K562 (cell line): ENCODE measurements at regions not wholly inside any gene's neighbourhood (a gene's known extent, or its start where the extent isn't known, plus 50 kb on each side); places are given as distances from the start of the nearest gene placed in this dataset.

Source experiments
- ATAC-seq: fragments of 200-7000 bp; cut with Tn5 transposase; 3 replicates; pipeline ENCODE4 v1.9.1; 2020; ENCODE audit warnings: moderate library complexity
- BruUV-seq: library from RNA; stranded (reverse); fragments of 400-500 nt; replicated peaks from 2 replicates; lab custom pipeline; 2021; lab: Mats Ljungman, UMichigan
- CTCF ChIA-PET: fragments of 300-600 bp; formaldehyde crosslinking; extraction: SDS; loops from one replicate; lab custom pipeline; 2021; ENCODE audit warnings: low intra/inter-chr PET ratio; lab: Yijun Ruan, JAX
- POLR2A ChIA-PET: fragments of 300-600, 350-650 bp; sonication (Branson Sonifier 250); formaldehyde crosslinking; extraction: SDS; loops from one replicate; lab custom pipeline; 2021; ENCODE audit warnings: antibody characterized with exemption, inconsistent platforms; lab: Yijun Ruan, JAX
- DNase-seq, 4 experiments: peaks; one replicate each; pipeline versions ENCODE4 v3.0.0 to v3.0.0-alpha.2; 2011 to 2018; ENCODE audit warnings: low spot score in 3 of 4, mixed read lengths in 3 of 4; ENCODE audit errors: extremely low read depth in 1 of 4
- FAIRE-seq: peaks from 2 replicates; lab custom pipeline; 2011; peaks lifted over from hg19 to GRCh38; lab: Jason Lieb, UNC
- H2AFZ ChIP-seq: 2 replicates; pipeline ENCODE4 v1.6.0; 2011; ENCODE audit warnings: low read depth, low read length, control low read depth, inconsistent platforms
- H3K27ac ChIP-seq: fragments of 200-600 bp; 3 replicates; pipeline ENCODE4 v1.8.0; 2011; ENCODE audit warnings: low read depth, mild to moderate bottlenecking, control low read depth, inconsistent platforms, low read length, moderate library complexity, mixed read lengths; ENCODE audit errors: extremely low read depth
- H3K27me3 ChIP-seq, 2 experiments: fragments of 300-600 bp in 1 of 2; 2 replicates in 1 of 2; 3 replicates in 1 of 2; pipeline versions ENCODE4 v1.6.0 to v1.8.0; 2011; ENCODE audit warnings: inconsistent platforms in 2 of 2, low read length in 2 of 2, mild to moderate bottlenecking in 1 of 2, mixed read lengths in 1 of 2, moderate library complexity in 1 of 2; ENCODE audit not compliant: control insufficient read depth in 2 of 2, insufficient read depth in 2 of 2
- H3K36me3 ChIP-seq: fragments of 300-600 bp; 3 replicates; pipeline ENCODE4 v1.8.0; 2011; ENCODE audit warnings: mild to moderate bottlenecking, low read length, inconsistent platforms; ENCODE audit not compliant: control insufficient read depth, insufficient read depth
- H3K4me1 ChIP-seq, 2 experiments: fragments of 200-600 bp in 1 of 2; replicated peaks in 1 of 2; 2 replicates in 1 of 2; 3 replicates in 1 of 2; pipeline versions ENCODE4 v1.5.1 to v1.8.0; 2011; ENCODE audit warnings: inconsistent platforms in 2 of 2, low read length in 2 of 2, mild to moderate bottlenecking in 1 of 2, mixed read lengths in 1 of 2, moderate library complexity in 1 of 2; ENCODE audit not compliant: control insufficient read depth in 2 of 2, insufficient read depth in 2 of 2
- H3K4me2 ChIP-seq: 2 replicates; pipeline ENCODE4 v1.6.1; 2011; ENCODE audit warnings: low read length, control low read depth, inconsistent platforms, mixed read lengths; ENCODE audit not compliant: insufficient read depth
- H3K4me3 ChIP-seq: fragments of 200-600 bp; sonication (generic), shearing (Covaris generic); 2 replicates; pipeline ENCODE4 v1.5.1; 2016; ENCODE audit warnings: control low read depth, inconsistent platforms
- H3K79me2 ChIP-seq: fragments of 200-600 bp; 3 replicates; pipeline ENCODE4 v1.8.0; 2011; ENCODE audit warnings: low read length, inconsistent platforms; ENCODE audit not compliant: control insufficient read depth, insufficient read depth
- H3K9ac ChIP-seq, 2 experiments: 2 replicates each; pipeline versions ENCODE4 v1.6.0 to v1.6.1; 2011; ENCODE audit warnings: low read depth in 2 of 2, low read length in 2 of 2, control low read depth in 1 of 2, inconsistent platforms in 1 of 2, mild to moderate bottlenecking in 1 of 2, mixed read lengths in 1 of 2; ENCODE audit not compliant: insufficient read depth in 1 of 2
- H3K9me1 ChIP-seq: one replicate; pipeline ENCODE4 v1.6.0; 2011; ENCODE audit warnings: inconsistent platforms, mild to moderate bottlenecking, low read length, moderate library complexity; ENCODE audit not compliant: control insufficient read depth, insufficient read depth
- H3K9me3 ChIP-seq: replicated peaks from 2 replicates; pipeline ENCODE4 v1.5.1; 2011; ENCODE audit warnings: low read depth, low read length, inconsistent platforms; ENCODE audit not compliant: control insufficient read depth, insufficient read depth
- H4K20me1 ChIP-seq: replicated peaks from 2 replicates; pipeline ENCODE4 v1.6.1; 2011; ENCODE audit warnings: low read length, inconsistent platforms, mixed read lengths; ENCODE audit not compliant: control insufficient read depth, insufficient read depth
- BRF2 ChIP-seq: IDR thresholded peaks from 3 replicates; pipeline ENCODE4 v1.6.1; 2011; ENCODE audit warnings: borderline replicate concordance, mild to moderate bottlenecking; ENCODE audit not compliant: insufficient read length, insufficient read depth
- CEBPZ ChIP-seq: fragments of 150-350 bp; IDR thresholded peaks from 2 replicates; pipeline ENCODE4 v1.6.1; 2014; ENCODE audit warnings: low read depth, mild to moderate bottlenecking, low read length, borderline replicate concordance
- FOXJ2 ChIP-seq: fragments of 200-800 bp; sonication (Bioruptor generic); IDR thresholded peaks from 2 replicates; pipeline ENCODE4 v1.6.1; 2016; ENCODE audit warnings: missing genetic modification characterization, missing compliant biosample characterization
- WGBS: fragments of 100-300 bp; shearing (Covaris generic); methylation state at CpG from one replicate; pipeline ENCODE4 v1.1.6; 2016; ENCODE audit warnings: low coverage, mixed read lengths; ENCODE audit not compliant: insufficient coverage; ENCODE audit errors: missing lambda C conversion rate; 5-methylcytosine and 5-hydroxymethylcytosine counted together
- in situ Hi-C: fragments of 300-500 bp; cut with MboI; formaldehyde crosslinking; loops from 4 replicates; pipeline ENCODE4 v1.15.0; 2018; ENCODE audit warnings: inconsistent platforms, mixed read lengths
- intact Hi-C: fragments of 100-400 bp; cut with micrococcal nuclease; formaldehyde crosslinking; loops from 2 replicates; pipeline ENCODE4 v1.14.2; 2022

GRCh38 chr18:40048886-40049650 is 1906.0 kb upstream of the PIK3C3 start:
- Histone ChIP-seq H3K27ac (no peak overlapping the region), H3K4me3 (no peak overlapping the region), H3K79me2 (no peaks in the 10 kb centered on the region), H3K9me3 (peaks cover 3% of the 10 kb centered on the region; the same call in 1 of the 2 replicates), H3K4me2 (no peak overlapping the region), H4K20me1 (no peaks in the 10 kb centered on the region), H3K27me3 (no peaks in the 10 kb centered on the region), H3K9me1 (no peaks in the 10 kb centered on the region), H3K9ac (no peak overlapping the region), H3K36me3 (no peaks in the 10 kb centered on the region), H3K4me1 (no peaks in the 10 kb centered on the region), H2AFZ (no peak overlapping the region)
- ChIA-PET POLR2A (no interaction called here), CTCF (no interaction called here)
- in situ Hi-C loops, result no loop called here
- ATAC-seq (no peak), DNase-seq (no peak), FAIRE-seq (no peak)
- no TSS peak for BruUV-seq
- TF ChIP-seq FOXJ2 (no peak), BRF2 (no peak), CEBPZ (no peak)
- WGBS, result 1% methylated on average over 16 of the region's 17 CpGs
- intact Hi-C loops, result no loop called here
